Esophagus squamous epithelium (tissue), 4 donors: ENCODE measurements at regions not wholly inside any gene's neighbourhood (a gene's known extent, or its start where the extent isn't known, plus 50 kb on each side); places are given as distances from the start of the nearest gene placed in this dataset.
"Not testable (repeated sequence)": the region's sequence is repeated elsewhere in the genome, so short reads cannot be mapped to it uniquely, and the experiment has no call there.

Source experiments
- CTCF ChIP-seq, 6 experiments: fragments of 450-650 bp in 4 of 6; fragments of 200-600 bp in 2 of 6; sonication (generic) in 2 of 6; IDR thresholded peaks; one replicate each; pipeline ENCODE4 v1.5.1; 2016 to 2019; ENCODE audit warnings: antibody characterized with exemption in 6 of 6, mild to moderate bottlenecking in 4 of 6, moderate library complexity in 4 of 6
- POLR2A ChIP-seq, 4 donors: fragments of 450-650 bp; IDR thresholded peaks; one replicate each; pipeline ENCODE4 v1.6.1; 2017; ENCODE audit warnings: antibody characterized with exemption in 4 of 4, mild to moderate bottlenecking in 4 of 4, moderate library complexity in 3 of 4

DNA sequence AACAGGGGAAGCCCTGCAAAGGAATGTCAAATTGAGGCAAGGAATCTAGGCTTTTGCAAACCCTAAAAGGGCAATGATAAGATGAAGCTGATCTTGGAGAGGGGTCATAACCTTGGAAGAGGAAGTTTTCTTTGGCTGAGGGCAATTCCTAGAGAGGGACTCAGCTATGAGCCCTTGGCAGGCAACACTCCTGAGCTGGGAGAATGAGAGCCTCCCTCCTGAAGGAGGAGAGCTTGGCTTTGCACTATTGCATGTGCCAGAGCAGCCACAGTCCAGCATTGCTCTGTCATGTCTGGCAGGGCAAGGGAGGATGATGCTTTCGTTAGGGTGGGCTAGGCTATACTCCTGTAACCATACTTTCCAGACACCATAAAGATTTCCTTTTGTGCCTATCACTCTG, 299.4 kb upstream of the NPSR1 start:
- TF ChIP-seq POLR2A, CTCF (IDR thresholded peaks at IDR 0.05): not testable (repeated sequence)
